Gastroesophageal sphincter (tissue), 3 donors: ENCODE measurements at regions not wholly inside any gene's neighbourhood (a gene's known extent, or its start where the extent isn't known, plus 50 kb on each side); places are given as distances from the start of the nearest gene placed in this dataset.

Experiments
- CTCF ChIP-seq, 4 experiments: fragments of 200-600 bp in 2 of 4; fragments of 450-650 bp in 2 of 4; sonication (generic) in 1 of 4; IDR thresholded peaks; one replicate each; pipeline ENCODE4 v1.5.1; 2017 to 2019; ENCODE audit warnings: antibody characterized with exemption in 4 of 4, mild to moderate bottlenecking in 2 of 4, moderate library complexity in 2 of 4
- POLR2A ChIP-seq, 2 donors: fragments of 450-650 bp; IDR thresholded peaks; one replicate each; pipeline ENCODE4 v1.6.1; 2017; ENCODE audit warnings: antibody characterized with exemption in 2 of 2, mild to moderate bottlenecking in 2 of 2, moderate library complexity in 1 of 2

DNA sequence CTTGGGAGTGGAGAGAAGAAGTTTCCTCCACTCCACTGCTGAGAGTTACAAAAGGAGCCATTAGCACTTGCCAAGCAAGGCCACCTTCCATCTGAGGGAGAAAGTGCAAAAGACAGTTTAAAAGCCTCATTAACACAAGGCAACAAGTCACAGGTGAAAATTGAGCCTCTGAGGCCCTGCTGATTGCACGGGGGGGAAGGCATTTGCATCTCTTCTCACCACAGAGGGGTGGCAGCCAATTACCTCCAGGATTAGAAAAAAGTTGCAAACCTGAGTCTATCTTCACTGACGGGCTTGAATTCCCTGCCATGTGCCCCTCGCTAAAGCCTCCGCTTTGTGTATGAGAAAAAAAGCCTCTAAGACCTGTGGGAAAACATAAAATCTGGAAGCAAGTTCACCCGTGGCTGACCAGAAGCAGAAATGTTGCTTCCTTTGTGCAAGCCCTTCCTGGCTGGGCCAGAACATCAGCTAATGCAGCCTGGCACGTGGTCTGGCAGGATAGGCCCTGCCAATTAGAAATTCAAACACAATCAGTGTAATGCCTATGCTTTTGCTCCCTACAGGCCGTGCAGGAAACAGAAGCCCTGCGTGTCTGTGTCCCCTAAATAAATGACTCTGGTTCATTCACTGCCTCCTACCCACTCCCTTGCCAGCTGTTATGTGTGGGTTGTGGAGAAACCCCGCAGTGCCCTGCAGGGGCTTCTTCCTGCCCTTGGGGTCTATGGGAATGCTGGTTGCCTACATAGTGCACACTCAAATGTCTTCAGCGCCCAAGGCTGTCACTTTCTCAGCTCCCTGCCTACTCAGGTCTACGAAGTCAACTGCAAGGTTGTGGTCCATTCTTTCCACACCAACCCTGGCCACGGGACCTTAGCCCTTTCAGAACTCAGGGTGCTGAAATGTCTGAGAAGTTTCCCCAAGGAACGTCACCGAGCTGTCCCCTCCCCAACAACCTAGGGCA, 150.2 kb downstream of the UQCRFS1 start:
- TF ChIP-seq POLR2A (IDR thresholded peaks at IDR 0.05) (no peak), CTCF (IDR thresholded peaks at IDR 0.05) (no peak)
